H1 (cell line): ENCODE measurements at regions not wholly inside any gene's neighbourhood (a gene's known extent, or its start where the extent isn't known, plus 50 kb on each side); places are given as distances from the start of the nearest gene placed in this dataset.

ENCODE experiments used
- CTCF ChIA-PET: fragments of 300-600 bp; sonication (Branson Sonifier 250); formaldehyde crosslinking; loops from one replicate; lab custom pipeline; 2021; ENCODE audit not compliant: partially characterized antibody; lab: Charles Lee
- POLR2A ChIA-PET: fragments of 300-600 bp; sonication (Branson Sonifier 250); formaldehyde crosslinking; loops from one replicate; lab custom pipeline; 2021; ENCODE audit warnings: inconsistent platforms; ENCODE audit not compliant: partially characterized antibody; lab: Charles Lee
- DNase-seq, 2 experiments: peaks; one replicate each; pipeline versions ENCODE4 v3.0.0 to v3.0.0-alpha.2; 2010 to 2022; ENCODE audit warnings: low spot score in 2 of 2, low read depth in 1 of 2, mixed read lengths in 1 of 2
- FAIRE-seq: peaks from 2 replicates; lab custom pipeline; 2011; peaks lifted over from hg19 to GRCh38; lab: Jason Lieb, UNC
- H2AFZ ChIP-seq: 2 replicates; pipeline ENCODE4 v1.8.1; 2012; ENCODE audit warnings: low read length, inconsistent platforms
- H2AK5ac ChIP-seq: 2 replicates; pipeline ENCODE4 v1.6.1; 2013; ENCODE audit warnings: low read depth, low read length
- H2BK120ac ChIP-seq: replicated peaks from 2 replicates; pipeline ENCODE3; 2013; ENCODE audit warnings: low read depth, low read length, inconsistent platforms
- H2BK12ac ChIP-seq: 2 replicates; pipeline ENCODE4 v1.6.1; 2013; ENCODE audit warnings: low read depth, low read length
- H2BK15ac ChIP-seq: 2 replicates; pipeline ENCODE4 v1.6.1; 2013; ENCODE audit warnings: low read length
- H2BK20ac ChIP-seq: 2 replicates; pipeline ENCODE4 v1.6.1; 2013; ENCODE audit warnings: low read length
- H2BK5ac ChIP-seq: 2 replicates; pipeline ENCODE4 v1.6.1; 2013; ENCODE audit warnings: low read depth, low read length
- H3K14ac ChIP-seq: 2 replicates; pipeline ENCODE4 v1.6.1; 2013; ENCODE audit warnings: inconsistent platforms; ENCODE audit not compliant: insufficient read length
- H3K18ac ChIP-seq: 2 replicates; pipeline ENCODE4 v1.6.1; 2013; ENCODE audit warnings: low read length; ENCODE audit errors: extremely low read depth
- H3K23ac ChIP-seq: 2 replicates; pipeline ENCODE4 v1.6.1; 2013; ENCODE audit warnings: inconsistent platforms; ENCODE audit not compliant: insufficient read length
- H3K23me2 ChIP-seq: 2 replicates; pipeline ENCODE4 v1.6.1; 2013; ENCODE audit warnings: low read depth, low read length
- H3K27ac ChIP-seq: 2 replicates; pipeline ENCODE4 v1.6.1; 2011; ENCODE audit warnings: low read depth, low read length, inconsistent platforms
- H3K27me3 ChIP-seq, 4 experiments: replicated peaks in 1 of 4; 1 replicate in 1 of 4; 2 replicates in 3 of 4; pipeline versions ENCODE4 v1.6.1 to v1.8.1; 2011 to 2013; ENCODE audit warnings: low read length in 3 of 4, mild to moderate bottlenecking in 3 of 4, inconsistent platforms in 2 of 4, mixed read lengths in 2 of 4, moderate library complexity in 1 of 4; ENCODE audit not compliant: control insufficient read depth in 3 of 4, insufficient read depth in 3 of 4; ENCODE audit errors: extremely low read depth in 1 of 4
- H3K36me3 ChIP-seq, 4 experiments: 2 replicates each; pipeline versions ENCODE4 v1.6.1 to v1.8.1; 2011 to 2013; ENCODE audit warnings: mild to moderate bottlenecking in 4 of 4, low read length in 3 of 4, moderate library complexity in 2 of 4, control low read depth in 1 of 4, inconsistent platforms in 1 of 4; ENCODE audit not compliant: insufficient read depth in 4 of 4, control insufficient read depth in 2 of 4
- H3K4ac ChIP-seq: replicated peaks from 2 replicates; pipeline ENCODE3; 2013; ENCODE audit warnings: low read length, low read depth, mixed read lengths, inconsistent platforms; ENCODE audit not compliant: insufficient read length
- H3K4me1 ChIP-seq, 4 experiments: replicated peaks in 1 of 4; 1 replicate in 1 of 4; 2 replicates in 3 of 4; pipeline versions ENCODE4 v1.6.1 to v1.8.1; 2011 to 2013; ENCODE audit warnings: low read length in 3 of 4, inconsistent platforms in 2 of 4, mixed read lengths in 1 of 4; ENCODE audit not compliant: insufficient read depth in 4 of 4, control insufficient read depth in 3 of 4
- H3K4me2 ChIP-seq, 2 experiments: 2 replicates each; pipeline versions ENCODE4 v1.6.1 to v1.8.1; 2011 to 2013; ENCODE audit warnings: low read depth in 2 of 2, low read length in 2 of 2, control low read depth in 1 of 2, inconsistent platforms in 1 of 2, mild to moderate bottlenecking in 1 of 2; ENCODE audit not compliant: insufficient read depth in 1 of 2
- H3K4me3 ChIP-seq, 4 experiments: fragments of 200-600, 300-600 bp in 1 of 4; sonication (generic), shearing (Covaris generic), sonication (Bioruptor Twin) in 1 of 4; 2 replicates each; pipeline versions ENCODE4 v1.5.1 to v1.8.1; 2011 to 2016; ENCODE audit warnings: low read length in 4 of 4, low read depth in 3 of 4, control low read depth in 2 of 4, inconsistent platforms in 2 of 4, mild to moderate bottlenecking in 2 of 4, mixed read lengths in 1 of 4, moderate library complexity in 1 of 4; ENCODE audit not compliant: insufficient read depth in 2 of 4; ENCODE audit errors: extremely low read depth in 1 of 4
- H3K56ac ChIP-seq: replicated peaks from 2 replicates; pipeline ENCODE3; 2013; ENCODE audit warnings: low read depth, mild to moderate bottlenecking, mixed read lengths, low read length, inconsistent platforms; ENCODE audit not compliant: insufficient read length
- H3K79me1 ChIP-seq: 2 replicates; pipeline ENCODE4 v1.6.1; 2013; ENCODE audit warnings: low read depth, low read length, control low read depth
- H3K79me2 ChIP-seq, 2 experiments: 2 replicates each; pipeline versions ENCODE4 v1.6.1 to v1.8.1; 2012 to 2013; ENCODE audit warnings: low read length in 2 of 2, mild to moderate bottlenecking in 2 of 2, inconsistent platforms in 1 of 2; ENCODE audit not compliant: insufficient read depth in 2 of 2, control insufficient read depth in 1 of 2
- H3K9ac ChIP-seq, 4 experiments: replicated peaks in 1 of 4; 1 replicate in 1 of 4; 2 replicates in 3 of 4; pipeline versions ENCODE4 v1.6.1 to v1.8.1; 2011 to 2013; ENCODE audit warnings: low read depth in 3 of 4, low read length in 3 of 4, control low read depth in 2 of 4, mild to moderate bottlenecking in 2 of 4, moderate library complexity in 2 of 4, inconsistent platforms in 1 of 4; ENCODE audit errors: extremely low read depth in 1 of 4
- H3K9me3 ChIP-seq, 2 experiments: 2 replicates each; pipeline versions ENCODE4 v1.6.1 to v1.8.1; 2012 to 2013; ENCODE audit warnings: mild to moderate bottlenecking in 2 of 2, moderate library complexity in 2 of 2, control low read depth in 1 of 2, inconsistent platforms in 1 of 2, low read depth in 1 of 2, low read length in 1 of 2, mixed read lengths in 1 of 2; ENCODE audit not compliant: insufficient read depth in 2 of 2
- H4K20me1 ChIP-seq, 2 experiments: replicated peaks in 1 of 2; 2 replicates each; pipeline versions ENCODE3 to v1.8.1; 2011 to 2013; ENCODE audit warnings: inconsistent platforms in 2 of 2, low read length in 2 of 2, mild to moderate bottlenecking in 1 of 2; ENCODE audit not compliant: insufficient read depth in 2 of 2, control insufficient read depth in 1 of 2
- H4K5ac ChIP-seq: 2 replicates; pipeline ENCODE4 v1.6.1; 2013; ENCODE audit warnings: low read length, low read depth, mixed read lengths, inconsistent platforms; ENCODE audit not compliant: insufficient read length
- H4K8ac ChIP-seq: 2 replicates; pipeline ENCODE4 v1.8.0; 2013; ENCODE audit warnings: mild to moderate bottlenecking, moderate library complexity, low read length, inconsistent platforms; ENCODE audit not compliant: insufficient read depth; ENCODE audit errors: extremely low read depth
- H4K91ac ChIP-seq: replicated peaks from 2 replicates; pipeline ENCODE3; 2013; ENCODE audit warnings: low read length, mixed read lengths, inconsistent platforms; ENCODE audit not compliant: insufficient read length
- ASH2L ChIP-seq: fragments of 200-600, 300-600 bp; sonication (generic); IDR thresholded peaks from one replicate; pipeline ENCODE4 v1.7.1; 2017; ENCODE audit warnings: low read length
- BCL11A ChIP-seq, 2 experiments: IDR thresholded peaks; one replicate each; pipeline ENCODE4 v1.6.1; 2011; ENCODE audit warnings: low read depth in 2 of 2, low read length in 2 of 2, mild to moderate bottlenecking in 2 of 2
- CBX5 ChIP-seq: fragments of 300-800, 300-1000 bp; sonication (generic); IDR thresholded peaks from 2 replicates; pipeline ENCODE4 v1.7.1; 2016; ENCODE audit warnings: antibody characterized with exemption, low read length, low read depth
- CBX8 ChIP-seq: fragments of 300-800, 300-1000 bp; sonication (generic); IDR thresholded peaks from 2 replicates; pipeline ENCODE4 v1.7.1; 2016; ENCODE audit warnings: low read depth, low read length, borderline replicate concordance
- CREB1 ChIP-seq: IDR thresholded peaks from 2 replicates; pipeline ENCODE4 v1.6.1; 2012; ENCODE audit warnings: inconsistent platforms
- EP300 ChIP-seq, 2 experiments: IDR thresholded peaks; 1 replicate in 1 of 2; 2 replicates in 1 of 2; pipeline ENCODE4 v1.6.1; 2011 to 2012; ENCODE audit warnings: low read depth in 2 of 2, low read length in 2 of 2, mild to moderate bottlenecking in 2 of 2, borderline replicate concordance in 1 of 2, inconsistent platforms in 1 of 2, moderate library complexity in 1 of 2
- HDAC6 ChIP-seq: IDR thresholded peaks from one replicate; pipeline ENCODE4 v1.7.1; 2012; ENCODE audit warnings: low read depth, mild to moderate bottlenecking, inconsistent platforms, low read length, moderate library complexity
- JUND ChIP-seq: IDR thresholded peaks from 2 replicates; pipeline ENCODE4 v1.6.1; 2011; ENCODE audit warnings: mild to moderate bottlenecking, improper control_type of control experiment, low read length
- KDM5A ChIP-seq: fragments of 200-600 bp; IDR thresholded peaks from 2 replicates; pipeline ENCODE4 v1.7.1; 2012; ENCODE audit warnings: mild to moderate bottlenecking, low read length, inconsistent platforms, mixed read lengths
- MAFK ChIP-seq: IDR thresholded peaks from 2 replicates; pipeline ENCODE4 v1.6.1; 2012; ENCODE audit warnings: low read depth, mild to moderate bottlenecking, improper control_type of control experiment, low read length
- POU5F1 ChIP-seq: IDR thresholded peaks from 2 replicates; pipeline ENCODE4 v1.6.1; 2011; ENCODE audit warnings: low read depth, mild to moderate bottlenecking, low read length, moderate library complexity
- SIX5 ChIP-seq: IDR thresholded peaks from 2 replicates; pipeline ENCODE4 v1.6.1; 2011; ENCODE audit warnings: mild to moderate bottlenecking, low read depth, low read length
- SP1 ChIP-seq: IDR thresholded peaks from 2 replicates; pipeline ENCODE4 v1.6.1; 2011; ENCODE audit warnings: low read depth, low read length
- SRF ChIP-seq: IDR thresholded peaks from 2 replicates; pipeline ENCODE4 v1.6.1; 2011; ENCODE audit warnings: mild to moderate bottlenecking, low read depth, low read length, moderate library complexity
- TF ChIP-seq, protein P1 (sequence below), 3 experiments: IDR thresholded peaks; 1 replicate in 2 of 3; 2 replicates in 1 of 3; pipeline versions ENCODE4 v1.5.1 to v1.6.1; 2011; ENCODE audit warnings: low read length in 3 of 3, mild to moderate bottlenecking in 3 of 3, inconsistent platforms in 2 of 3, low read depth in 1 of 3, moderate library complexity in 1 of 3; ENCODE audit not compliant: insufficient read depth in 1 of 3; ENCODE audit errors: control extremely low read depth in 1 of 3

DNA sequence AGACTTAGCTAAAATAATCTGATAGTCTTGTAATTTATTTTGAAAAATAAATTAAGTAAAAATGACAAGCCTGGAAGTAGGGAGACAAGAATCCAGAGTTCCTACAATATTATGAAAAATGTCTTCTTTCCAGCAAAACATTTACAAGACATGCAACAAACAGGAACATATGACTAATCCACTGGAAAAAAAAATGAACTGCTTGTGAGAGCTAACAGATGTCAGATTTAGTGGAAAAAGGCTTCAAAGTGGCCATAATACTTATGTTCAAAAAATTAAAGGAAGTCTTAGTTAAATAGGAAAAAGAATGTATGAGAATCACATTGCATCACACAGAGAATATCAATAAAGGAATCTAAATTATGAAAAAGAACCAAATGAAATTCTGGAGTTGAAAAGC, 2082.0 kb upstream of the PCDH20 start:
- no peak overlapping the region for H4K5ac ChIP-seq
- no peak overlapping the region for H2BK20ac ChIP-seq
- H4K20me1 ChIP-seq: no peaks in the 10 kb centered on the region
- no peak overlapping the region for H2BK12ac ChIP-seq
- no peak overlapping the region for H3K4me3 ChIP-seq
- FAIRE-seq (no peak), DNase-seq (no peak)
- no peaks in the 10 kb centered on the region for H3K79me2 ChIP-seq
- H3K79me1 ChIP-seq: no peaks in the 10 kb centered on the region
- no peak overlapping the region for H3K9ac ChIP-seq
- H2BK120ac ChIP-seq: no peak overlapping the region
- no peak overlapping the region for H2BK15ac ChIP-seq
- no peaks in the 10 kb centered on the region for H3K4me1 ChIP-seq
- ChIA-PET CTCF (interaction anchor here (0.7 kb wide), 1 partner anchor 17 kb away, joined by 3 read pairs; no protein-coding TSS in a partner anchor), POLR2A (no interaction called here)
- no peak overlapping the region for H4K8ac ChIP-seq
- no peak overlapping the region for H3K4me2 ChIP-seq
- H2AFZ ChIP-seq: no peak overlapping the region
- no peak overlapping the region for H2BK5ac ChIP-seq
- H2AK5ac ChIP-seq: no peak overlapping the region
- no peak overlapping the region for H3K18ac ChIP-seq
- H3K27ac ChIP-seq: no peak overlapping the region
- no peak overlapping the region for H3K56ac ChIP-seq
- H3K14ac ChIP-seq: no peak overlapping the region
- H3K4ac ChIP-seq: no peak overlapping the region
- no peaks in the 10 kb centered on the region for H3K9me3 ChIP-seq
- no peaks in the 10 kb centered on the region for H3K27me3 ChIP-seq
- no peak overlapping the region for H4K91ac ChIP-seq
- no peak overlapping the region for H3K23ac ChIP-seq
- H3K36me3 ChIP-seq: no peaks in the 10 kb centered on the region
- no peaks in the 10 kb centered on the region for H3K23me2 ChIP-seq
- TF ChIP-seq ASH2L (no peak), JUND (no peak), EP300 (IDR thresholded peaks at IDR 0.05; ENCODE audit: borderline replicate concordance in 1 of 2, low read depth in 2 of 2, low read length in 2 of 2) (no peak), SIX5 (no peak), POU5F1 (no peak), SRF (no peak), CREB1 (no peak), CBX5 (no peak), KDM5A (no peak), BCL11A (IDR thresholded peaks at IDR 0.05; ENCODE audit: low read depth in 2 of 2, low read length in 2 of 2) (no peak), CBX8 (no peak), SP1 (no peak), MAFK (no peak), HDAC6 (no peak)
- TF ChIP-seq, protein P1, sequence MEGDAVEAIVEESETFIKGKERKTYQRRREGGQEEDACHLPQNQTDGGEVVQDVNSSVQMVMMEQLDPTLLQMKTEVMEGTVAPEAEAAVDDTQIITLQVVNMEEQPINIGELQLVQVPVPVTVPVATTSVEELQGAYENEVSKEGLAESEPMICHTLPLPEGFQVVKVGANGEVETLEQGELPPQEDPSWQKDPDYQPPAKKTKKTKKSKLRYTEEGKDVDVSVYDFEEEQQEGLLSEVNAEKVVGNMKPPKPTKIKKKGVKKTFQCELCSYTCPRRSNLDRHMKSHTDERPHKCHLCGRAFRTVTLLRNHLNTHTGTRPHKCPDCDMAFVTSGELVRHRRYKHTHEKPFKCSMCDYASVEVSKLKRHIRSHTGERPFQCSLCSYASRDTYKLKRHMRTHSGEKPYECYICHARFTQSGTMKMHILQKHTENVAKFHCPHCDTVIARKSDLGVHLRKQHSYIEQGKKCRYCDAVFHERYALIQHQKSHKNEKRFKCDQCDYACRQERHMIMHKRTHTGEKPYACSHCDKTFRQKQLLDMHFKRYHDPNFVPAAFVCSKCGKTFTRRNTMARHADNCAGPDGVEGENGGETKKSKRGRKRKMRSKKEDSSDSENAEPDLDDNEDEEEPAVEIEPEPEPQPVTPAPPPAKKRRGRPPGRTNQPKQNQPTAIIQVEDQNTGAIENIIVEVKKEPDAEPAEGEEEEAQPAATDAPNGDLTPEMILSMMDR (IDR thresholded peaks at IDR 0.05; ENCODE audit: control extremely low read depth in 1 of 3, insufficient read depth in 1 of 3, low read depth in 1 of 3, low read length in 3 of 3): no peak
